HPDE6-E6E7 (cell line): ENCODE measurements at regions not wholly inside any gene's neighbourhood (a gene's known extent, or its start where the extent isn't known, plus 50 kb on each side); places are given as distances from the start of the nearest gene placed in this dataset.
"Not testable (repeated sequence)": the region's sequence is repeated elsewhere in the genome, so short reads cannot be mapped to it uniquely, and the experiment has no call there.

Experiments used
- DNase-seq: peaks from one replicate; pipeline ENCODE4 v3.0.0; 2011; ENCODE audit warnings: missing footprints; ENCODE audit errors: extremely low spot score

GRCh38 chr4:26044983-26045382 is 131.0 kb downstream of the SMIM20 start:
- no peak for DNase-seq

DNA sequence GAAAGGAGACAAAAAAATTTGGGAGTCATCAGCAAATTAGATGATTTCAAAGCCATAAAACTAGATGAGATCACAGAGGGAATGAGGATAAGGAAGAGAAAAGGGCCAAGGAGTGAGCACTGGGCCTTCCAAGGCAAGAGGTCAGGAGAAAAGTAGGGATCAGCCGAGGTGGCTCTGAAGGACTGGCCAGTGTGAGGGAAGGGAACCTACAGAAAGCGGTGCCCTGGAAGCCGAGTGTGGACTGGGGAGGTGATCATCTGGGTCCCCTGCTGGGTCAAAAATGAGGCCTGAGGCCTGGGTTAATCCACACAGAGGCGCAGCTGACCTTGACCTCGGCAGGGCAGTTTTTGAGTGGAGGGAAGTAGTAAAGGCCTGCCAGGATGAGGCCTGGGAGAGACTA is 133.8 kb downstream of the SMIM20 start:
- DNase-seq = no peak

GRCh38 chr4:26048378-26048882 is 134.4 kb downstream of the SMIM20 start:
- peak; percentile 68 for DNase-seq

DNA sequence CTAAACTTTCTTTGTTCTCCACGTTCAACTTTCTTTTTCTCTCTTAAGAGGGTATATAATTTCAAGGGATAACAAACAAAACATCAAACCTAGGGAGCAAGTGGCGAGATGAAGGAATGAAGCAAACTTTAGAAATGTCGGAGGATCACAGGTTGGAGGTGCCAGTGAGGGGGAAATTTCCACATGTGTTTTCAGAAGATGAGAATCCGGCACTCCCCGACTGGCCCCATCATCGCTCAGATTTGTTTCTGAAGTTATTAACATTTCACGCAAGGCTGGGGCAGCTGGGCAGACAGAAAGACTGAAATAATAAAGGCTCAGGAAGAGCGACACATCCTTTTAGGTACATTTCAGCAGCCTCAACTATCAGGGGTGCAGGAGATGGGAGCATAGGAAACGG is 134.9 kb downstream of the SMIM20 start:
- DNase-seq = no peak

GRCh38 chr4:26049447-26049846 is 135.4 kb downstream of the SMIM20 start:
- DNase-seq = no peak

GRCh38 chr4:26050212-26050643 is 136.2 kb downstream of the SMIM20 start:
- DNase-seq = no peak

- DNase-seq = no peak
Measured at GRCh38 chr4:26050671-26051070, 136.7 kb downstream of the SMIM20 start.

DNA sequence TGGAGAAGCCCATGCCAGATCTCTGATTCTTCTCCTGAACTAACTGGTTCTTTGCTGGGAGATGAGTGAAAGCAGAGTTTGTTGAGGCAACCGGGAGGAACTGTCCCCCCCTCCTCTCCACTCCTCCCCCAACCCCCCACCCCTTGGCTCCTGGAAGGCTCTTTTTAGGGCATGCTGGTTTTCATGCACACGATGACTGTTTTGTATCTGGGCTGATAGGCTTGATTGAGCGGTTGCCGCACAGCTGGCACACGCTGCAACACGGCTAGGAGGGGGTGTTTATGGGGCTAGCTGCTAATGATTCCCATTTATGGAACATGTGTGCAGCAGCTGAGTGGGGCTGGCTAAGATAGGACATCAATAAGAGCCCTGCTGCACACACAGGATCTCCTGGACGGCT is 137.2 kb downstream of the SMIM20 start:
- DNase-seq = no peak

DNA sequence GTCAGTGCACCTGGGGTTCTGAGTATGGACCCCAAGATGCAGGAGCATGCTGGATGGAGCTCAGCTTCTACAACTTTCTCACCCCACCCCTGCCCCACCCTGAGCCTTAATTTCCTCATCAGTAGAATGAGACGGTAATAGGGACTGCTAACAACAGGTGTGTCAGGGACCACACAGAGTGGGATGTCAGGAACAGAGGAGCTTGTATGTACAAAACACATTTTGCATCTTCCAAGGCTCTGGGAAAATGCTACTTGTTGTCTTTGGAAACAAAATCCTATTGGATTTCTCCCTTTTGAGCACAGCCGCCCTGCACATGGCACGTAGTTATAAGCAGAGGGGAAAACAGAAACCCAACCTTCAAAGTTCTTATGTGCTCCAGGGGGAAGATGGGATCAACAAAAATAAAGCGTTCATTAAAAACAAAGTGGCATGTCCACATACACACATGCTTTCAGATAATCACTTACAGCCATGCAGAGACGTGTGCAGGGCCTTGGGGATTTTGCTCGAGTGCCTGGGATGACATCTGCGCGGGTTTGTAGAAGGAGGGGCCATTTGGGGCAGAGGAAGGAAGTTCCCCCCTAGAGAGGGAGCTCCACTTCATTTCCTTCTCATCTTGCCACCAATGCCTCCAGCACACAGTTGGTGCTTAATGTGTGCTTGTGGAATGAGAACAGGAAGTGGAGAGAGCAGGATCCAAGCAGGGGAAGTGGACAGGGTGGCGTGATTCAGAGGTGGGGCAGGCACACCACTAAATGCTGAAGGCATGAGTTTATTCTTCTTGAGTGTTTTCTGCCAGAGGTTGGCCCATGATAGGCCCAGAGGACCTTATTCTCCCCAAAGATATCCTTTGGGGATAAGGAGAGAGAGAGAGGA is 138.9 kb downstream of the SMIM20 start:
- DNase-seq = no peak

- DNase-seq = no peak
Measured at GRCh38 chr4:26053761-26054160, 139.7 kb downstream of the SMIM20 start.

- no peak for DNase-seq
Measured at GRCh38 chr4:26055855-26056254, 141.8 kb downstream of the SMIM20 start.

DNA sequence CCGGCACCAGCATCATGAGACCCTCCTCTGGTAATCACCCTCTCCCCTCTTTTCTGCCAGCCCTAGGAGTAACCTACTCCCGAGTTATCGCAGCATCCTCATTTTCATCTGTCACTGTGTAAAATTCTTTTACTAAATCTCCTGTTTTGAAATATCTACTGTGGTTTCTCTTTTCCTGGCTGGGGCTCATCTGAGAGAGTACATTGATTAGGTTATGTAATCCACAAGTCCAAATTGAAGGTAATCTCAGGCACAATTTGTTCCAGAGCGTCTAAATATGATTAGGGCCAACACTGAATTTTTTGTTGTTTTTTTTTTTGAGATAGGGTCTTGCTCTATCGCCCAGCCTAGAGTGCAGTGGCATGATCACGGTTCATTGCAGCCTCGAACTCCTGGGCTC is 142.4 kb downstream of the SMIM20 start:
- no peak for DNase-seq

GRCh38 chr4:26057839-26058238 is 143.8 kb downstream of the SMIM20 start:
- DNase-seq = not testable (repeated sequence)

DNA sequence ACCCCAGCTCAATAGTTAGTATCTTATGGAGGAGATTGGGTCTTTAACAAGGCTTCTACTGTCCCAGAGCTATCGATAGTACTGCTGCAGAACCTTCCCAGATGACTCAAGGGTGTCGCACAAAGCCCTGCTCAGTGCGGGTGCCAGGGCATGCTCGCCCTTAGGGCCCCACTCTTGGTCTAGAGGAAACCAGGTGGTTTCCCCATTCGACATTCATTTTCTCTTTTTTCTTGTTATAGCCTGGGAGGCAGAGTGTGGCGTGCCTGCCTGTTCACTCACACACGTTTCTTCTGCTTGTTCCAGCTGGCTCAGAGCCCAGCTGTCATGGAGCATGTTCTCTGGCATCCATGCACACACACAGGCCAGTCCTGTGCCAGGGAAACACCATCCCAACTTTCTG is 144.5 kb downstream of the SMIM20 start:
- DNase-seq = peak; percentile 81

DNA sequence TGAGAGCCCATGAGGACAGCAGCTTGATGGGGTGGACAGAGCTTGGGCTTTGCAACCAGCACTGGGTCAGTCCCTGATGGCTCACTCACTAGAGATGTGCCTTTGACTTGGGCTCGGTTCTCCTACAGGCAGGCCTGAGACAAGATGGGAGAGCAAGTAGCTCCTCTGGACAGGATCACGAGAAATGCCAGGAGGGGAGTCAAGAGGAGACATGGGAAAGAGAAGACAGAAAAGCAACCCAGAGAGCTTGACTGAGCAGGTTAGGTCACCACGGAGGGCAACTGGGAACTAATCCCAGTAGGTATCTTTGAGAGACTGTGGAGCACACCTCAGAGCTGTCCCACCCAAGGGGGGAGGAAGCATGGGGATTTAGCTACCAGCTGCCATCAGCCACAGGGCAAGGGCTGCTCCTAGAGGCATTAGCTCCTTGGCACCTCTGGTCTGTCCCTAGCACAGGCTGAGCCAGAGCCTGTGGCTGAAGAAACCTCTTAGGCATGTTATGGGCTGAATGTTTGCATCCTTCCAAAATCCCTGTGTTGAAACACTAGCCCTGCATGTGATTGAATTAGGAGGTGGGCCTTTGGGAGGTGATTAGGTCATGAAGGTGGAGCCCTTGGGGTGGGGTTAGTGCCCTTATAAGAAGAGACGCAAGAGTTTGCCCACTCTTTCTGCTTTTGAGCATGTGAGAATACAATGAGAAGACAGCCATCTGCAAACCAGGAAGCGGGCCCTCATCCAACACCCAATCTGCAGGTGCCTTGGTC is 145.6 kb downstream of the SMIM20 start:
- DNase-seq = no peak

- DNase-seq = no peak
Measured at GRCh38 chr4:26060286-26060685, 146.3 kb downstream of the SMIM20 start.

DNA sequence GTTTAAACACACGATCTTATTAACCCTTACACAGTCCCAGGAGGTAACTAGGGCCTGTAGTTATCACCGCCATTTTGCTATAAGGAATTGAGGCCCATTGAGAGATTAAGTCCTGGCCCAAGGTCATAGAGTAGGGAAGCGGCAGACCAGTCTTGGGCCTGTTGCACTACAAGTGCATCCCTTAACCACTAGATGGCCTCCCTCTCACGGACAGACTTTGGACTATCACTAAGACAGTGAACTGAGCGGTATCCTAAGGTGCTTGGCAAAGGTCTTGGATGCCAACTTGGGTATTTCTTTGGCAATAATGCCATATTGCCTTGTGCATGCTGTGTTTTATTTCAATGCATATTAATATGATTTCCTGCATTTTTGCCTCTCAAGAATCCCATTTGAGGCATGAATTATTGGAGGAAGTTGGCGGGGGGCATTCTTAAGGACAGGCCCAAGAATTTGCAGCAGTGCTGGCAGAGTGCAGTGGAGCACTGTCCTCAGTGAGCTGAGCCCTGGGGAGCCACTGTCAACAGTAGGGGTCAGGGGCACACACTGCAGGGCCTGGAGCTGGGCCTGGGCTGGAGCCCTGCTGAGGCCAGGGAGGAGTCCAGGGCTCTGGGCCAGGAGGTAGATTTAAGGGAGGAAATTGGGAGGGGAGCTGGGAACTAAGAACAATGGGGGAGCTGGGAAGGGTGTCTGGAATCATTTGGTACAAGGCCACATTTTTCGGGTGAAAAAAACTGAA is 147.4 kb downstream of the SMIM20 start:
- DNase-seq = no peak

GRCh38 chr4:26062215-26062614 is 148.2 kb downstream of the SMIM20 start:
- DNase-seq = no peak

DNA sequence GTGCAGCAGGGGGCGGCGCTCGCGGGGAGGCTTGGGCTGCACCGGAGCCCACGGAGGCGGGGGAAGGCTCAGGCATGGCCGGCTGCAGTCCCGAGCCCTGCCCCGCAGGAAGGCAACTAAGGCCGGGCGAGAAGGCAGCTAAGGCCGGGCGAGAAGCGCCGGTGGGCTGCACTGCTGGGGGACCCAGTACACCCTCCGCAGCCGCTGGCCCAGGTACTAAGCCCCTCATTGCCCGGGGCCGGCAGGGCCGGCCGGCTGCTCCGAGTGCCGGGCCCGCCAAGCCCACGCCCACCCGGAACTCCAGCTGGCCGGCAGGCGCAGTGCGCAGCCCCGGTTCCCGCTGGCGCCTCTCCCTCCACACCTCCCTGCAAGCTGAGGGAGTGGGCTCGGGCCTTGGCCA is 150.0 kb downstream of the SMIM20 start:
- not testable (repeated sequence) for DNase-seq

DNA sequence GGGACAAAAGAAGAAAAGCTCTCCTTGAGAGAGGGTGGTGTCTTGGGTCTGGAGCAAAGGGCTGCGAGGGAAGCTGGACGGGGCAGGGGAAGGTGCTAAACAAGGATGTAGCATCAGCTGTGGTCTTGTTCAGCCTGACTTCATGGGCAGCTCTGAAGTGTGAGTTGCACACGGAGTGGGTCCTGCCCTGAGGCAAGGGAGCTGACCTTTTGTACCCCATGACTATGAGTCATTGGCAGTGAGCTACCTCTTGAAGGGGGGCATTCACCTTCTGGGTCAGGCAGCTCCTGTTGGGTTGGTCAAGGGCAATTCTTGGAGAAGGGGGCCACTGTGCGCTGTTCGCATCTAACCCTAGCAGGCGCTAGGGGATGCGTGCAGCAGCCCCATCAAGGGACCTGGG is 151.8 kb downstream of the SMIM20 start:
- DNase-seq = no peak

- DNase-seq = peak; percentile 40
Measured at GRCh38 chr4:26067035-26067434, 153.0 kb downstream of the SMIM20 start.

DNA sequence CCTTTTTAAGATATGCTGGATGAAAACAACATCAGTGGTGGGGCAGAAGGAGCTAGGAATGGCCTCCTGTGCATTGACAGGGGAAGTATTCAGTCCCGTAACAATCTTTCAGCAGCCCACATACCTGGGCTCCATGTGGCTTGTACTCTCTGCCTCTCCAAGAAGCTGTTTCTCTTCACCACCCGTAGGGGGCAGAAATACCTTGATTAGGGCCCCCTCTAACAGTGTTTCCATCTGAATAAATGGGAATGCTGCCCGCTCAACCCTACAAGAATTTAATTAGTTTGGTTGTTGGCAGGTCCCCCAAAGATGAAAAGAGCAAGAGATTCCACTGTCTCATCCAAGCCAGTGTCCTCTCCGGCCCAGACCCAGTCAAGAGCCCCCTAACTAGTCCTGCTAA is 155.2 kb downstream of the SMIM20 start:
- no peak for DNase-seq
